ENCODE measurements at regions not wholly inside any gene's neighbourhood (a gene's known extent, or its start where the extent isn't known, plus 50 kb on each side); places are given as distances from the start of the nearest gene placed in this dataset.

- DNase-seq (ENCODE audit: extremely low spot score, unreplicated experiment), result no peak
- Mint-ChIP-seq H3K9me3 (no peaks in the 10 kb centered on the region), H3K4me1 (ENCODE audit: unreplicated experiment) (no peaks in the 10 kb centered on the region), H3K36me3 (no peaks in the 10 kb centered on the region), H3K27me3 (peaks cover 7% of the 10 kb centered on the region), H3K27ac (no peak overlapping the region), H3K4me3 (no peak overlapping the region)
- TF ChIP-seq CTCF (conservative IDR thresholded peaks at IDR 0.05), result no peak
Measured at GRCh38 chr10:128487517-128487916, 361.3 kb upstream of the MKI67 start.

- Mint-ChIP-seq H3K4me3 (no peak overlapping the region), H3K36me3 (no peaks in the 10 kb centered on the region), H3K27ac (no peak overlapping the region), H3K27me3 (peaks cover 13% of the 10 kb centered on the region), H3K9me3 (no peaks in the 10 kb centered on the region), H3K4me1 (ENCODE audit: unreplicated experiment) (no peaks in the 10 kb centered on the region)
- DNase-seq (ENCODE audit: extremely low spot score, unreplicated experiment), result no peak
- TF ChIP-seq CTCF (conservative IDR thresholded peaks at IDR 0.05), result no peak
Measured at GRCh38 chr10:128489324-128490247, 363.4 kb upstream of the MKI67 start.

- H3K27ac Mint-ChIP-seq, result no peak overlapping the region
Measured at GRCh38 chr10:128491686-128492085, 365.5 kb upstream of the MKI67 start.

GRCh38 chr10:128493811-128494210, 367.6 kb upstream of the MKI67 start:
- Mint-ChIP-seq H3K27ac (no peak overlapping the region), H3K27me3 (peaks cover 16% of the 10 kb centered on the region), H3K9me3 (no peaks in the 10 kb centered on the region), H3K36me3 (no peaks in the 10 kb centered on the region), H3K4me3 (no peak overlapping the region), H3K4me1 (ENCODE audit: unreplicated experiment) (peaks cover 4% of the 10 kb centered on the region)
- no peak for TF ChIP-seq CTCF (conservative IDR thresholded peaks at IDR 0.05)
- DNase-seq (ENCODE audit: extremely low spot score, unreplicated experiment), result no peak

More at GRCh38 chr10:128491686-128492085, 365.5 kb upstream of the MKI67 start:
- H3K9me3 Mint-ChIP-seq, result no peaks in the 10 kb centered on the region
- H3K4me1 Mint-ChIP-seq (ENCODE audit: unreplicated experiment), result no peaks in the 10 kb centered on the region
- no peak for TF ChIP-seq CTCF (conservative IDR thresholded peaks at IDR 0.05)
- H3K27me3 Mint-ChIP-seq, result peaks cover 13% of the 10 kb centered on the region
- H3K4me3 Mint-ChIP-seq, result no peak overlapping the region
- no peak for DNase-seq (ENCODE audit: extremely low spot score, unreplicated experiment)
- H3K36me3 Mint-ChIP-seq, result no peaks in the 10 kb centered on the region

GRCh38 chr10:128494665-128495064, 368.4 kb upstream of the MKI67 start:
- no peaks in the 10 kb centered on the region for H3K9me3 Mint-ChIP-seq
- no peak for TF ChIP-seq CTCF (conservative IDR thresholded peaks at IDR 0.05)
- no peak overlapping the region for H3K4me3 Mint-ChIP-seq
- no peak for DNase-seq (ENCODE audit: extremely low spot score, unreplicated experiment)
- H3K27me3 Mint-ChIP-seq, result peaks cover 16% of the 10 kb centered on the region
- peaks cover 4% of the 10 kb centered on the region for H3K4me1 Mint-ChIP-seq (ENCODE audit: unreplicated experiment)
- H3K36me3 Mint-ChIP-seq, result no peaks in the 10 kb centered on the region
- no peak overlapping the region for H3K27ac Mint-ChIP-seq

All from type B pancreatic cell (in vitro differentiated cells).